Osteoblast (primary cell): ENCODE measurements at regions not wholly inside any gene's neighbourhood (a gene's known extent, or its start where the extent isn't known, plus 50 kb on each side); places are given as distances from the start of the nearest gene placed in this dataset.

ENCODE experiments used
- DNase-seq: peaks from one replicate; pipeline ENCODE4 v3.0.0; 2011; ENCODE audit warnings: low spot score, mixed read lengths; ENCODE audit not compliant: insufficient read length; ENCODE audit errors: missing footprints
- H2AFZ ChIP-seq: 2 replicates; pipeline ENCODE4 v1.6.0; 2011; ENCODE audit warnings: mild to moderate bottlenecking, low read length
- H3K27ac ChIP-seq: 2 replicates; pipeline ENCODE4 v1.5.1; 2011; ENCODE audit warnings: mild to moderate bottlenecking, low read depth, low read length, moderate library complexity
- H3K27me3 ChIP-seq: 2 replicates; pipeline ENCODE4 v1.6.0; 2012; ENCODE audit warnings: mild to moderate bottlenecking, control low read depth, inconsistent platforms, low read length, moderate library complexity; ENCODE audit not compliant: insufficient read depth
- H3K36me3 ChIP-seq: 2 replicates; pipeline ENCODE4 v1.5.1; 2011; ENCODE audit warnings: mild to moderate bottlenecking, low read length, control low read depth, moderate library complexity; ENCODE audit not compliant: insufficient read depth
- H3K4me1 ChIP-seq: 2 replicates; pipeline ENCODE4 v1.5.1; 2011; ENCODE audit warnings: mild to moderate bottlenecking, low read length, control low read depth, moderate library complexity; ENCODE audit not compliant: insufficient read depth
- H3K4me2 ChIP-seq: 2 replicates; pipeline ENCODE4 v1.6.0; 2011; ENCODE audit warnings: mild to moderate bottlenecking, low read length; ENCODE audit not compliant: insufficient read depth
- H3K4me3 ChIP-seq: fragments of 200-600 bp; sonication (generic); 3 replicates; pipeline ENCODE4 v1.5.1; 2012; ENCODE audit warnings: mild to moderate bottlenecking, low read length, inconsistent platforms; ENCODE audit not compliant: insufficient read depth
- H3K79me2 ChIP-seq: 2 replicates; pipeline ENCODE4 v1.6.0; 2012; ENCODE audit warnings: mild to moderate bottlenecking, low read length, control low read depth, inconsistent platforms; ENCODE audit not compliant: insufficient read depth
- H3K9me3 ChIP-seq: 2 replicates; pipeline ENCODE4 v1.5.1; 2011; ENCODE audit warnings: low read depth, low read length, control low read depth
- H4K20me1 ChIP-seq: 2 replicates; pipeline ENCODE4 v1.6.0; 2012; ENCODE audit warnings: mild to moderate bottlenecking, low read length, control low read depth; ENCODE audit not compliant: insufficient read depth
- TF ChIP-seq, protein P1 (sequence below): IDR thresholded peaks from 2 replicates; pipeline ENCODE4 v1.5.1; 2011; ENCODE audit warnings: mild to moderate bottlenecking, low read depth, low read length, moderate library complexity; ENCODE audit errors: extremely low read depth

GRCh38 chr14:45658226-45658916 lies 405.4 kb upstream of the MIS18BP1 start:
- DNase-seq: no peak
- no peak overlapping the region for H3K4me3 ChIP-seq
- TF ChIP-seq, protein P1, sequence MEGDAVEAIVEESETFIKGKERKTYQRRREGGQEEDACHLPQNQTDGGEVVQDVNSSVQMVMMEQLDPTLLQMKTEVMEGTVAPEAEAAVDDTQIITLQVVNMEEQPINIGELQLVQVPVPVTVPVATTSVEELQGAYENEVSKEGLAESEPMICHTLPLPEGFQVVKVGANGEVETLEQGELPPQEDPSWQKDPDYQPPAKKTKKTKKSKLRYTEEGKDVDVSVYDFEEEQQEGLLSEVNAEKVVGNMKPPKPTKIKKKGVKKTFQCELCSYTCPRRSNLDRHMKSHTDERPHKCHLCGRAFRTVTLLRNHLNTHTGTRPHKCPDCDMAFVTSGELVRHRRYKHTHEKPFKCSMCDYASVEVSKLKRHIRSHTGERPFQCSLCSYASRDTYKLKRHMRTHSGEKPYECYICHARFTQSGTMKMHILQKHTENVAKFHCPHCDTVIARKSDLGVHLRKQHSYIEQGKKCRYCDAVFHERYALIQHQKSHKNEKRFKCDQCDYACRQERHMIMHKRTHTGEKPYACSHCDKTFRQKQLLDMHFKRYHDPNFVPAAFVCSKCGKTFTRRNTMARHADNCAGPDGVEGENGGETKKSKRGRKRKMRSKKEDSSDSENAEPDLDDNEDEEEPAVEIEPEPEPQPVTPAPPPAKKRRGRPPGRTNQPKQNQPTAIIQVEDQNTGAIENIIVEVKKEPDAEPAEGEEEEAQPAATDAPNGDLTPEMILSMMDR: no peak

GRCh38 chr14:45651890-45652289 lies 398.9 kb upstream of the MIS18BP1 start:
- no peaks in the 10 kb centered on the region for H3K36me3 ChIP-seq
- no peaks in the 10 kb centered on the region for H3K27me3 ChIP-seq
- no peak overlapping the region for H3K4me3 ChIP-seq
- H3K79me2 ChIP-seq: no peaks in the 10 kb centered on the region
- no peak overlapping the region for H3K27ac ChIP-seq
- no peak overlapping the region for H3K4me2 ChIP-seq
- H3K4me1 ChIP-seq: no peaks in the 10 kb centered on the region
- H3K9me3 ChIP-seq: no peaks in the 10 kb centered on the region
- no peaks in the 10 kb centered on the region for H4K20me1 ChIP-seq
- TF ChIP-seq, protein P1: no peak
- no peak for DNase-seq
- no peak overlapping the region for H2AFZ ChIP-seq

More at GRCh38 chr14:45658226-45658916, 405.4 kb upstream of the MIS18BP1 start:
- Histone ChIP-seq H3K9me3 (no peaks in the 10 kb centered on the region), H3K79me2 (no peaks in the 10 kb centered on the region), H3K27me3 (no peaks in the 10 kb centered on the region), H3K4me1 (no peaks in the 10 kb centered on the region), H3K27ac (no peak overlapping the region), H2AFZ (no peak overlapping the region), H3K4me2 (no peak overlapping the region), H4K20me1 (no peaks in the 10 kb centered on the region), H3K36me3 (no peaks in the 10 kb centered on the region)

DNA sequence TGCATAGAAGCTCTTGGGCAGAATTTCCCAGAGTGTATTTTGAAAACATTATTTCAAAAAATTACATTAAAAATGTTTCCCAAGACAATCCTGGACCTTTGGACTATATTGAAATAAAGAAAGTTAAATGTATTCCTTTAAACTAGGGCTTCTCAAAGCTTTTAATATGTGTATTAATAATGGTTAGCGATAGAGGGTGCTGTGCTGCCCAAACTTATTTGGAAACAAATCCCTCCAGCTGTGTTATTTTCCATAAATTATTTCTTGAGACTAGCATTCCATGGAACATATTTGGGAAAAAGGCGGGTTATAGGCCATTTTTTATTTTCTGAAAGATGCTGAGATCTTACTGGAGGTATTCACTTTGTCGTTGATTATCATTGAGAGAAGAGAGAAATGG lies 397.8 kb upstream of the MIS18BP1 start:
- Histone ChIP-seq H3K79me2 (no peaks in the 10 kb centered on the region), H4K20me1 (no peaks in the 10 kb centered on the region), H3K4me1 (no peaks in the 10 kb centered on the region), H3K9me3 (no peaks in the 10 kb centered on the region), H3K36me3 (no peaks in the 10 kb centered on the region), H2AFZ (no peak overlapping the region), H3K4me3 (no peak overlapping the region), H3K27ac (no peak overlapping the region), H3K4me2 (no peak overlapping the region), H3K27me3 (no peaks in the 10 kb centered on the region)
- TF ChIP-seq, protein P1: no peak
- no peak for DNase-seq

- Histone ChIP-seq H3K9me3 (no peaks in the 10 kb centered on the region), H2AFZ (no peak overlapping the region), H3K27me3 (no peaks in the 10 kb centered on the region), H3K4me3 (no peak overlapping the region), H3K4me2 (no peak overlapping the region), H3K36me3 (no peaks in the 10 kb centered on the region), H3K4me1 (no peaks in the 10 kb centered on the region), H3K27ac (no peak overlapping the region), H3K79me2 (no peaks in the 10 kb centered on the region), H4K20me1 (no peaks in the 10 kb centered on the region)
- TF ChIP-seq, protein P1: no peak
- no peak for DNase-seq
Observed at GRCh38 chr14:45649051-45649450, 396.0 kb upstream of the MIS18BP1 start.
